HG02610 (cell line): ENCODE measurements at regions not wholly inside any gene's neighbourhood (a gene's known extent, or its start where the extent isn't known, plus 50 kb on each side); places are given as distances from the start of the nearest gene placed in this dataset.
"Not testable (repeated sequence)": the region's sequence is repeated elsewhere in the genome, so short reads cannot be mapped to it uniquely, and the experiment has no call there.

Experiments
- ATAC-seq: cut with Tn5 transposase; IDR thresholded peaks from one replicate; pipeline ENCODE4 v1.9.1; 2021; ENCODE audit warnings: mild to moderate bottlenecking, moderate library complexity; ENCODE audit not compliant: unreplicated experiment

DNA sequence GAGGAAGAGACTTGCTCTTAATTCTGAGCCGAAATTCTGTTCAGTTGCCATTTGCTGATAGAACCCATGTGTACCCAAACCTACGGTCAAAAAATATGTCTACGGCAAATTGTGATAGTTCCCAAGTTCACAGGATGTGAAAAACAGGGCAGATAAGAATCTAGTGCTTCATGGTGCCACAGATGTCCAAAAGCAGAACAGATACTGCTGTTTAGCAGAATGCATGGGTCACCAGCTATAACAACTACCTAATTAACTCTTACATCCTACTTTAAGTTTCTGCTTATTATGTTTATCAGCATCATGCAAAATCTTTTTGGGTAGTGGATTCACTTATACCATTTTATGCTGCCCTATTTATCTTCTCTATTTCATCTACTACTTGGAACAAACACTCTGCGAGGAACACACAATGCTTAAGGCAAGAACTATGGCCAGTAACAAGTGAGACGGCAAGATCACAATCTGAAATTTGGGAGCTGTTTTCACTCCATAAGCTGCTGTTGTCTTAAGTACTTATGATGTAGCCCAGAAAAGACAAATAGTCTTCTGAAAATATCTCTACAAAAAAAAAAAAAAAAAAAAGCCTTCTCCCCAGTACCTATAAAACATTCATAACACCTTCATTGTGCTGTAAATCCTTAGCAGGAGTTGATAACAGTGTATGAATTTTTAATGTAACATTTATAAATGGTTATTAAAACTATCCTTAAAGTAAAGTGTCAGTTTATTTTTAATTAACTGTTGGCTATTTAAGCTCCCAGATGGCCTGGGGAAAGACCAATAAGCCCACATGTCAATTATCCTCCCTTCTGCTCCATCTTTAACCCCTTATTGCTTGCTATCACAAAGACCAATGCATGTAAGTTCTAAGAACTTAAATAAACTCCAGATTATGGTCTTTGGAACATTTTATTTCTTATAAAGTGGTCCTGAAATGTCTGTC, 232.3 kb downstream of the TLR4 start:
- no peak for ATAC-seq

- no peak for ATAC-seq
Measured at GRCh38 chr9:117938086-117938485, 233.9 kb downstream of the TLR4 start.

DNA sequence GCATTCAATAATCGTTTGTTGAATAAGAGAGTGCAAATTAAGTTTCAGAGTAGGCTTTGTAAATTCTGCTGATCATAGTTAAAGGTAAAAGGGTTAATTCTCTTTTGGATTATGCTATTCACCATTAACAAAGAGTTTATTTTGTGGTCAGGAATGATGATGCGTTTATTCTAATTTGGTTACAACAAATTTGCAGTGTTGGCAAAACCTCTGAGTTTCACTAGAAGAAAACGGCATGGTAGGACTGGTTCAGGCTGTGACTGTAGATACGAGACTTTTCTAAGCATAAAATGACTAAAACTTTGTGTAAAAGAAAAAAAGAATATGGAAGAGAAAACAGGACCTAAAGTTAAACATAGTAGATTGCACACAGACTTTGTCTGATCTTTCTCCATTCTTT, 234.7 kb downstream of the TLR4 start:
- ATAC-seq, result no peak

GRCh38 chr9:117944750-117945149, 240.5 kb downstream of the TLR4 start:
- not testable (repeated sequence) for ATAC-seq

- no peak for ATAC-seq
Measured at GRCh38 chr9:117945286-117945685, 241.1 kb downstream of the TLR4 start.

- no peak for ATAC-seq
Measured at GRCh38 chr9:117951127-117951526, 246.9 kb downstream of the TLR4 start.

DNA sequence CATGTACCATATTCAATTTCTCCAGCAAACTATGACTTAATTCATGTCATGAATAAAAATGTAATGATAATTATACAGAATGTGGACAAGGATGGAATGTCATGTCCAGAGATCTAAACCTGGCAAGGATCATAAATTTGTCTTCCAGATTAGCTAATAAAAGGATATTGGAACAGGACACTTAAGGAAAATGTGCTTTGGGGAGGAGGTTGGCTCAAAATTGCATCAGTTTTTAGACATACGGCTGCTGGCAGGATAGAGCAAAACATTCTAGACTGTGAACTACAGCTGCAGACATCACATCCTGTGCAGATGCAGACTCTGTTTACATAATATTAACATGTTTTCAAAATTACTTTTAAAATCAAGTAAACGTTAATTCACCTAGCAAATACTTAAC, 248.4 kb downstream of the TLR4 start:
- no peak for ATAC-seq

DNA sequence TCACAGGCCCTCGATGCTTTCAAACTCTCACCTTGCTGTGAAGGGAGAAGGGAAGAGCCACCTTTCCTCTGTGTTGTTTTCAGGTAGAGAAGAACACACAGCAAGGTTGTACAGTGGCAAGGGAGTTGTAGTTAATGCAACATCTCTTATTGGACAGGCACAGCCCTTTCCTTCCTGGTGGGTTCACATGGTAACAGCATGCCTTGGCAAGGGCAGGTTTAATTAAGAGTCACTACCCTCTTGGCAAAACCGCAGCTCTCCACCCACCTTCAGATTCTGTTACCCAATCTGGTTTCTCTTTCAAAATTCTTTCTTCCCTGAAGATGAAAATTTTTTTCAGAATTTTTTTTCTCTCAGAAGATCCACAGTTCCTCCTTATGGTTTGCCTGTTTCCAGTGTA, 253.1 kb downstream of the TLR4 start:
- ATAC-seq, result no peak

- ATAC-seq, result no peak
Measured at GRCh38 chr9:117958726-117959125, 254.5 kb downstream of the TLR4 start.

- no peak for ATAC-seq
Measured at GRCh38 chr9:117963493-117964090, 259.4 kb downstream of the TLR4 start.

DNA sequence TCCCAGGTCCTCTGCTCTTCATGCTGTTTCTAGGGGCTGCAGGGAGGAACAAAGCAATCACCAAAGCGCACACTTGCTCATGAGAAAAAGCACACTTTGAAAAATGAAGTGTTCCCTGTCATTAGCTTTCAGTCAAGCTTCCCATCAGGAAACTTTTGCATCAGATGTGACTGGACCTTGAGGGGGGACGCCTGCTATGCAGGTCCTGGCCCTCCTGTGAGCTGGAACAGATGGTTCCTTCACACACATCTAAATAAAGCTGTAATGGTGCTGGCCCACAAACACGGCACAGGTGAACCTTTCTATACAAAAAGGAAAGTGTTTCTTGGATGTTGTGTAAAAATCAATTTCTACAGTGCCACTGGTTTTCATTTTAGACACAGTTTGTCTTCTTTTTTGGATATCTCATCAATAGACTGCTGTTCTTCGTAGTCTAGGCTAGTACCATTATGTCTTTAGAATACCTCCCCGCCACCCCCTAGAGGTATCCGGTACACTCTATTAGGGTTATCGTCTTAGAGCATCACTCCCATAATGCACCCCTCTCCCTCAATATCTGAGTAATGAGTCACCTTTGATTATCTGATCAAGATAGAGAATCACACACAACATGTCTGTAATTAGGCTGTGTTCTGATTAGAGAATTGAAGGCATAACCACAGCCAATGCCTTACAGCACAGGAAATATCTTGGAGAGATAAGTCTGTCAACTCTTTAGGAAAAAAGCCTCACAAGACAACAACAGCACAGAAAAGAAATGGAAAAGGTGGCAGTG, 266.3 kb downstream of the TLR4 start:
- ATAC-seq, result no peak

- no peak for ATAC-seq
Measured at GRCh38 chr9:117974108-117974507, 269.9 kb downstream of the TLR4 start.

GRCh38 chr9:117979914-117980313, 275.7 kb downstream of the TLR4 start:
- no peak for ATAC-seq

- no peak for ATAC-seq
Measured at GRCh38 chr9:117987945-117988344, 283.7 kb downstream of the TLR4 start.

GRCh38 chr9:117992006-117992405, 287.8 kb downstream of the TLR4 start:
- no peak for ATAC-seq

GRCh38 chr9:118000581-118000980, 296.4 kb downstream of the TLR4 start:
- ATAC-seq, result no peak

GRCh38 chr9:118003240-118003639, 299.0 kb downstream of the TLR4 start:
- no peak for ATAC-seq

DNA sequence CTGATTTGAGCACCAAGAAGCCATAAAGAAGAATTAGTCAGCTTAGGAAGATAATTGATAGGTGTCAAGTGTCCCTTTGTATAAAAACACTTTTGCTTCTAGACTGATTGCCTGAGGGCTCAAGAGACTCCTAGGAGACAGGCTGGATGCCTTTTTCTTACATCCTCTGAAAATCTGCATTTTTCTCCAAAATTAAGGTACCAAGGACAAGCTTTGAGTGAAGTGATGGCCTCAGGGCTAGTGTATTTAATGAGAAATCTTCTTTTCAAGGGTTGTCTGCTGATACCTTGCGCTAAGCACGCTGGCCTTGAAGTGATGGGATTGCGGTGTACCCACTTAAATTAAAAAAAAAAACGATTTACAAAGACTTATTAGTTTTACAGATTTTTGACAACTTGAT, 304.0 kb downstream of the TLR4 start:
- ATAC-seq, result no peak

- no peak for ATAC-seq
Measured at GRCh38 chr9:118009614-118010013, 305.4 kb downstream of the TLR4 start.

DNA sequence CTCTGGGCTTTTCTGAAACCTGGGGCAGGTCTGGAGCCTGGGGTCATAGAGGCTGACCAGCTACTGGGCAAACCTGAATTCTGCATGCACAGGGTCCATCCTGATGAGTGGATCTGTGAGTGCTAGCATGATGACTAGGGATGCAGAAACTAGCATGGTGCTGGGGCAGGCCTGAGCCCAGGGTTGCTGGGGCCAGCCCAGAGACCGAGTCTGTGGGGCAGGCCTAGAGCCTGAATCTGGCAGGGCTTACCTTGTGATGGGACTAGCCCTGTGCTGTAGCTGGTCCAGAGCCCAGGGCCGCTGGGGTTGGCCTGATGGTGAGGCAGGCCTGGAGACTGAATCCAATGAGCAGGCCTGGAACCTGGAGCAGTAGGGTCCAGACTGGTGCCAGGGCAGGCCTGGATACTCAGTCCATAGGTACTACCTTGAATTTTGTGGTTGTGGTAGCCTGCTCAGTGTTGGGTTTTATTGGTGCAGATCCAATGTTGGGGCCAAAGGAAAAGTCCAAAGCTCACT, 313.5 kb downstream of the TLR4 start:
- no peak for ATAC-seq

DNA sequence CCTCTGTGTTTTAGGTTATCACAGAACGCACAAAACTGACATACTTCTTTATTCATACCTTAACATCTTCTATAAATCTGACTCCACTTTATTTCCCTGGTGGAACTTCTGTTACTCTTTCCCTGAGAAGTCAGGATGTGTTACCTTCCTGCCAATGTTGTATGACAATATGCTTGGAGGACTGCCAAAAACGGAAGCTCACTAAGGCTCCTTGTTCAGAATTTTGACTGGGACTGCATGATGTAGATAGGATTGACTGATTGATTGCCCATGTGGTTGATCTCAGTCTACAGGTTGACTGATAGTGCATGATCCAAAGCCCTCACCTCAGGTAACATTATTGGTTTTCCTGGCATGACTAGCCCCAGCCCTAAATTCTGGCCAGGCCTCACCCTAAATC, 319.4 kb downstream of the TLR4 start:
- ATAC-seq, result no peak
